GM18502 (cell line): ENCODE measurements at regions not wholly inside any gene's neighbourhood (a gene's known extent, or its start where the extent isn't known, plus 50 kb on each side); places are given as distances from the start of the nearest gene placed in this dataset.

Experiments
- ATAC-seq: cut with Tn5 transposase; IDR thresholded peaks from one replicate; pipeline ENCODE4 v1.9.1; 2021; ENCODE audit warnings: mild to moderate bottlenecking; ENCODE audit not compliant: unreplicated experiment, poor library complexity

- ATAC-seq: no peak
These were observed 525.8 kb upstream of the FAT3 start for GRCh38 chr11:91698845-91699244.

DNA sequence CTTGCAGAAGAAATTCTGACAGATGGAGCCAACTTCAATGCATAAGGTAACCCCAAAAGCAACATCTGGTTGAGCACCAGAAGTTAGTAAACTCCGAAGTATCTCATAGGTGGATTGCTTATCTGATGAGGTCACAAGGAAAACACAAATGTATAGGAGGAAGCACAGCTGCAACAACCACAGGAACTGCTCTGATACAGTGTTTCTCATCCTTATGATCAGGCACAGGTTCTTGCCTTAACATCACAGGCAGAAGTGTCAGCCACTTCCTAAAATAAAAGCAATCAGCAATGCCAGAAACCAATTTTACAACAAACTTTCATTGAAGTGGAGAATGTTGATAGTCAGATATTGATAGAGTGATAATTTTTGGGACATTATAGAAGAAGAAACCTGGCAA, 530.3 kb upstream of the FAT3 start:
- no peak for ATAC-seq

- no peak for ATAC-seq
These were observed 532.7 kb upstream of the FAT3 start for GRCh38 chr11:91691872-91692271.

- ATAC-seq: no peak
These were observed 535.9 kb upstream of the FAT3 start for GRCh38 chr11:91688672-91689071.

- no peak for ATAC-seq
These were observed 537.9 kb upstream of the FAT3 start for GRCh38 chr11:91686700-91687099.

- no peak for ATAC-seq
These were observed 538.3 kb upstream of the FAT3 start for GRCh38 chr11:91686281-91686680.

- no peak for ATAC-seq
These were observed 550.9 kb upstream of the FAT3 start for GRCh38 chr11:91673705-91674104.

- no peak for ATAC-seq
These were observed 560.1 kb upstream of the FAT3 start for GRCh38 chr11:91664521-91664920.

GRCh38 chr11:91660036-91660435, 564.6 kb upstream of the FAT3 start:
- no peak for ATAC-seq

DNA sequence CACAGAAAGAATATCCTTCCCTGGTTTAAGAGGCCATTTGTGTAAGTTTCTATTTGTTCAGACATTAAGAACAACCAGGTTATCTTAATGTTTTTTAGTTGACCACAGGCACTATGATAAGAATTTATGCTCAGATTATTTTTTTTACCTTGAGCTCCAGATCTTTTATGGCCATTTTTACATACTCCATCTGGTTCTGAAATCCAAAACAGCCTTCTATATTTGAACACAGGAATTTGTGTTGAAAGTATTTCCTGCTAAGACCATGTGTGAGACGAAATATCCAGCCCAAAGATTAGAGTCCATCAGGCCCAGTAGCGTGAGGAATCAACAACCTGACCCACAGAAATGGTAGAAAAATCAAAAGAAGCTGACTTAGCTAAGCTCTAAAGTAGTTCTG, 569.9 kb upstream of the FAT3 start:
- ATAC-seq: no peak

DNA sequence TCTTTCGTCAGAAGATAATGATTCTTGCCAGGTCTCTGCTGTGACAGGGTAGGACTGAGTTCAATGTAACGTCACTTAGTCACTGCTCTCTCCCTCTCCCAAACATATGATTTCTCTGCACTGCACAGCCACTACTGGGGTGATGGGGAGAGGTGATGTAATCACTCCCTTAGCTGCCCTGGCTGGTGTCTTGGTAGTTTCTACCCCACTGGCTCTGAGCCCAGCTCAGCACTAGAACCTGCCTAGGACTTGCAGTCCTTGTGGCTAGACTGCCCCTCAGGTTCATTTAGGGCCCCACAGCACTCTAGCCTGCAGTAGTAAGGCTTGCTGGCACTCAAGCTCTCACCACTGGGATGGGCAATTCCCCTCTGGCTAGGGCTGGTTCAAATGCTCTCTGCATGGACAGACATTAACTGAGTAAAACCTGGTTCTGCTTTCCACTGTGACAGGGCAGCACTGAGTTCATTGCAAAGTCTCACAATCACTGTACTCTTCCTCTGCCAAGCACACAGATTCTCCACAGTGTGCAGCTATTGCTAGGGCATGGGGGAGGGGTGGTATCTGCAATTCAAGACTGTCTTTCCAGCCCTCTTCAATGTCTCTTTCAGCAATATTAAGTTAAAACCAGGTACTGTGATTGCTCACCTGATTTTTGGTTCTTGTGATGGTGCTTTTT, 571.4 kb upstream of the FAT3 start:
- ATAC-seq: no peak

GRCh38 chr11:91650802-91651201, 573.8 kb upstream of the FAT3 start:
- no peak for ATAC-seq

GRCh38 chr11:91641153-91641552, 583.5 kb upstream of the FAT3 start:
- peak; percentile 52 for ATAC-seq

DNA sequence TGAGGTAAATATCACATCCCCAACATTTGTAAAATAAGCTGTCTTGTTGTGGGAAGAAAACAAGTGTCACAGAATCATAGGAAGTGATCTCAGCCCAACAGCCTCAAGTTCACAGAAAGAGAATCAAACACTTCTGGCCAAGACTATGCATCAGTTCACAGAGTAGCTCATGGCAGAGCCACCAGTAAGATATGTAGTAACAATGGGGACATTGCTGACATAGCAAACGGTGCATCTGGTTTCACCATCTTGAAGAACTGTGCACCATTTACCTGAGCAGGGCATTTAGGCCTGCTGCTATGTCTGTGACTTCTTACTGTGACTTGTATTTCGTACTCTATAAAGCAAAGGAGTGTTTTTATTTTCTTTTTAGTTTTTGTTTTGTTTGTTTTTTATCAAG, 585.3 kb upstream of the FAT3 start:
- no peak for ATAC-seq

- no peak for ATAC-seq
These were observed 593.5 kb upstream of the FAT3 start for GRCh38 chr11:91630916-91631673.

- no peak for ATAC-seq
These were observed 599.1 kb upstream of the FAT3 start for GRCh38 chr11:91625495-91625894.

- ATAC-seq: no peak
These were observed 600.6 kb upstream of the FAT3 start for GRCh38 chr11:91624021-91624420.

DNA sequence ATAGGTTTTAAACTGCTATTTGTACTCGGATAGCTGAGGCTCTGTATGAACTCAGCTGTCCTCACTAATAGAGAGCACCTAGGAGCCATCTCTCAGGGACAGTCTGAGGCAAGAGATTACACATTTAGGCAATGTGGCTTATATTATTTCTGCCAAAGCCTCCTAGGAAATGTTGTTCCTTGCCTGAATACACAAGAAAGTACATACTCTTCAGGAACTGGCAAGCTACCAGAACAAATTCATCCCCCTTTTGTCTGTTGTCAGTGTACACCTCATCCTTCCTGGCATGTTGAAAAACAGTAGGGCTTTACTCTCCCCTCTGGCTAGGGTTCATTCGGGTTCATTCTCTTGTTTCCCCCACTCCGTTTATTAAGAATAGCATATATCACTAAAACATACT, 615.9 kb upstream of the FAT3 start:
- no peak for ATAC-seq

- ATAC-seq: no peak
These were observed 628.5 kb upstream of the FAT3 start for GRCh38 chr11:91596111-91596510.

DNA sequence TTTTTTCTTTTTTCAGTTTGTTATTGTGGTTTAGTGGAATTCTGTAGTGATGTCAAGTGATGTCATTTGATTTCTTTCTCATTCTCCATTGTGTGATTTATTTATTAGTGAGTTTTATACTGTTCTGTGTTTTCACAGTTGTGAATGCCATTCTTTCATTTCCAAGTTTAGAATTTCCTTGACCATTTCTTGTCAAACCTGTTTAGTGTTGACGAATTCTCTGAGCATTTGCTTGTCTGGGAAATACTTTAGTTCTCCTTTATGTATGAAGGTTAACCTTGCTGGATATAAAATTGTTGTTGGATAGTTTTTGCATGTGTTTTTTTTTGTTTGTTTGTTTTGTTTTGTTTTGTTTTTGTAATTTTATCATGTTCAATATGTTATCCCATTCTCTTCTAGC, 633.6 kb upstream of the FAT3 start:
- ATAC-seq: no peak

DNA sequence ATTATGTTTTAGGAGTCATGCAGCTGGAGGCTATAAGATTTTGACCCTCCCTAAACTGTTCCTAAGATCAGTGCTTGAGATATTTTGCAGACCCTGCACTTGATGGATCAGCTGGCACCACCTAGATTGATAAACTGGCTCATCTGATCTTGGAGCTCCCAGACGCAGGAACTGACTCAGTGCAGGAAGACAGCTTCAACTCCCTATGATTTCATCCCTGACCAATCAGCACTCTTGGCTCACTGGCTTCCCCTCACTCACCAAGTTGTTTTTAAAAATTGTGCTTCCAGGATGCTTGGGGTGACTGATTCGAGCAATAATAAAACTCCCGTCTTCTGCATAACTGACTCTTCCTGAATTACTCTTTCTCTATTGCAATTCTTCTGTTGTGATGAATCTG, 637.5 kb upstream of the FAT3 start:
- ATAC-seq: no peak
